ENCODE measurements at regions not wholly inside any gene's neighbourhood (a gene's known extent, or its start where the extent isn't known, plus 50 kb on each side); places are given as distances from the start of the nearest gene placed in this dataset.

- no peak for TF ChIP-seq CTCF (IDR thresholded peaks at IDR 0.05)
- no peak for TF ChIP-seq POLR2A (IDR thresholded peaks at IDR 0.05)
Measured at GRCh38 chr2:128496700-128497099, 178.0 kb upstream of the HS6ST1 start.

Measured in testis (tissue), 2 donors.